ENCODE measurements at regions not wholly inside any gene's neighbourhood (a gene's known extent, or its start where the extent isn't known, plus 50 kb on each side); places are given as distances from the start of the nearest gene placed in this dataset.
"Not testable (repeated sequence)": the region's sequence is repeated elsewhere in the genome, so short reads cannot be mapped to it uniquely, and the experiment has no call there.

GRCh38 chr15:24488164-24488907, 187.2 kb upstream of the NPAP1 start:
- H3K9me3 ChIP-seq (ENCODE audit: control insufficient read depth, insufficient read depth, low read length); H3K27me3 ChIP-seq (ENCODE audit: control insufficient read depth, insufficient read depth, low read length); H3K36me3 ChIP-seq (ENCODE audit: control insufficient read depth, insufficient read depth, low read length); DNase-seq (ENCODE audit: low read depth in 4 of 6, low spot score in 6 of 6); H3K4me1 ChIP-seq (ENCODE audit: control insufficient read depth, insufficient read depth, low read length); H3K27ac ChIP-seq (ENCODE audit: low read depth, low read length); H3K4me3 ChIP-seq (ENCODE audit: low read depth, low read length): not testable (repeated sequence)
- 74% methylated on average over 5 of the region's 8 CpGs for WGBS (ENCODE audit: insufficient coverage)

DNA sequence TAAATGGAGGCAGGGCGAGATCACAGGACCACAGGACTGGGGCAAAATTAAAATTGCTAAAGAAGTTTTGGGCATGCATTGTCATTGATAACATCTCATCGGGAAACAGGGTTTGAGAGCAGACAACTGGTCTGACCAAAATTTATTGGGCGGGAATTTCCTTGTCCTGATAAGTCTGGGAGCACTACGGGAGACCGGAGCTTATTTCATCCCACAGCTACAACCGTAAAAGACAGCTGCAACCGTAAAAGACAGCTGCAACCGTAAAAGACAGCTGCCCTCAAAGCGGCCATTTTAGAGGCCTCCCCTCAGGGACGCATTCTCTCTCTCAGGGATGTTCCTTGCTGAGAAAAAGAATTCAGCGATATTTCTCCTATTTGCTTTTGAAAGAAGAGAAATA, 170.4 kb upstream of the NPAP1 start:
- H3K9me3 ChIP-seq (ENCODE audit: control insufficient read depth, insufficient read depth, low read length); H3K4me3 ChIP-seq (ENCODE audit: low read depth, low read length); H3K27ac ChIP-seq (ENCODE audit: low read depth, low read length); H3K27me3 ChIP-seq (ENCODE audit: control insufficient read depth, insufficient read depth, low read length); H3K36me3 ChIP-seq (ENCODE audit: control insufficient read depth, insufficient read depth, low read length); DNase-seq (ENCODE audit: low read depth in 4 of 6, low spot score in 6 of 6); H3K4me1 ChIP-seq (ENCODE audit: control insufficient read depth, insufficient read depth, low read length): not testable (repeated sequence)
- 76% methylated on average over 5 of the region's 11 CpGs for WGBS (ENCODE audit: insufficient coverage)

- WGBS (ENCODE audit: insufficient coverage) = no CpG with 5 or more reads among the region's 1 CpG
- H3K4me3 ChIP-seq (ENCODE audit: low read depth, low read length); H3K4me1 ChIP-seq (ENCODE audit: control insufficient read depth, insufficient read depth, low read length); H3K9me3 ChIP-seq (ENCODE audit: control insufficient read depth, insufficient read depth, low read length); DNase-seq (ENCODE audit: low read depth in 4 of 6, low spot score in 6 of 6); H3K27me3 ChIP-seq (ENCODE audit: control insufficient read depth, insufficient read depth, low read length); H3K27ac ChIP-seq (ENCODE audit: low read depth, low read length); H3K36me3 ChIP-seq (ENCODE audit: control insufficient read depth, insufficient read depth, low read length): not testable (repeated sequence)
These were observed 165.9 kb upstream of the NPAP1 start for GRCh38 chr15:24509714-24510113.

DNA sequence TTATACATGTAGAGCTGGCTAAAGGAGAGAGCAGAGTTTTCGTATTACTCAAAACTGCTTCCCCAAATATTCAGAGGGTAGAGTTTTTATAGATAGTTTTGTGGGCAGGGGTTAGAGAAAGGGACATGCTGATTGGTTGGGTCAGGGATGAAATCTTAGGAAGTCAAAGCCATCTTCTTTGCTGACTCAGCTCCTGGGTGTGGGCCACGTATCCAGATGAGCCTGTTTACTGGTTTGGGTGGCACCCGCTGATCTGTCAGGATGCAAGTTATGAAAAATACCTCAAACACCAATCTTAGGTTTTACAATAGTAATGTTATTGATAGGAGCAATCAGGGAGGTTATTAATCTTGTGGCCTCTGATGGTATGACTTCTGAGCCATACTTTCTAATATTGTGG, 164.0 kb upstream of the NPAP1 start:
- not testable (repeated sequence) for H3K27ac ChIP-seq (ENCODE audit: low read depth, low read length); H3K4me1 ChIP-seq (ENCODE audit: control insufficient read depth, insufficient read depth, low read length); H3K36me3 ChIP-seq (ENCODE audit: control insufficient read depth, insufficient read depth, low read length); DNase-seq (ENCODE audit: low read depth in 4 of 6, low spot score in 6 of 6); H3K9me3 ChIP-seq (ENCODE audit: control insufficient read depth, insufficient read depth, low read length); H3K4me3 ChIP-seq (ENCODE audit: low read depth, low read length); H3K27me3 ChIP-seq (ENCODE audit: control insufficient read depth, insufficient read depth, low read length)
- no CpG with 5 or more reads among the region's 3 CpGs for WGBS (ENCODE audit: insufficient coverage)

DNA sequence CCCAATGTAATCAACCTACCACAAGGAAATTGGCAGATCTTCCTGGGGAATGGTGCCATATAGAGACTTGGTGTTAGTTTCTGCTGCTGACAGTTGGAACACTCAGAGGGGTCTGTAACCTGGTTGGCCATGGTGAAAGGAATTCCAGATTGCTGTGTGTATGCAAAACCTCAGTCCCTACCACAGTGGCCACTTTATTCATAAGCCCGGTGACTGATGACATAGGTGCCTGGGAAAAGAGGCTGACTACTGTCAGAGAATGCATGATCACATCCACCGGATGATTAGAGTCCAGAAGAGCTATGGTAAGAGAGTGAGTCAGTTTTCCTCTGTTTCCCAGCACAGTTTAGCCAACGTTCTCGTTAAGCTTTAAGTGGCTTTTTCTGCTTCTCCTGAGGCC, 156.8 kb upstream of the NPAP1 start:
- H3K4me1 ChIP-seq (ENCODE audit: control insufficient read depth, insufficient read depth, low read length); H3K36me3 ChIP-seq (ENCODE audit: control insufficient read depth, insufficient read depth, low read length); H3K27me3 ChIP-seq (ENCODE audit: control insufficient read depth, insufficient read depth, low read length); H3K27ac ChIP-seq (ENCODE audit: low read depth, low read length); H3K4me3 ChIP-seq (ENCODE audit: low read depth, low read length); H3K9me3 ChIP-seq (ENCODE audit: control insufficient read depth, insufficient read depth, low read length); DNase-seq (ENCODE audit: low read depth in 4 of 6, low spot score in 6 of 6): not testable (repeated sequence)
- WGBS (ENCODE audit: insufficient coverage) = 64% methylated on average over 2 of the region's 4 CpGs

DNA sequence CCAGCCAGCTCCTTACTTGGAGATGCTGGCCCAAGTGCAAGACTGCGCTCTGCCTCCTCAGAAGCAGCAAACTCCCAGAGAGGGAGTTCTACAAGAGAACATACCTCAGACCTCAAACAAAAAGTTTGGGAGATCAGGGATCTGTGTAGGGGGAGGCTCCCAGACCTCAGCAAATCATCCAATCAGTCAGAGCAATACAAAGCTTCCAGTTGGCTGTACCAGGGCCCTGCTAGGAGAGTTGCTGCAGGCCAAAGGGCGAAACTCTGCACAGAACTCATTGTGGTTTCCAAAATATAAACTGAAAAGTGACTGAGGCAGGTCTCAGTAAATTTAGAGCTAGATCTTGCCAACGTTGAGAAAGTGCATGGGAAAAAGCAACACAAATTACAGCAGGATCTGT, 144.3 kb upstream of the NPAP1 start:
- not testable (repeated sequence) for H3K9me3 ChIP-seq (ENCODE audit: control insufficient read depth, insufficient read depth, low read length); H3K36me3 ChIP-seq (ENCODE audit: control insufficient read depth, insufficient read depth, low read length)
- WGBS (ENCODE audit: insufficient coverage) = 40% methylated on average over 2 of the region's 3 CpGs

GRCh38 chr15:24534032-24534431, 141.5 kb upstream of the NPAP1 start:
- H3K27me3 ChIP-seq (ENCODE audit: control insufficient read depth, insufficient read depth, low read length); H3K4me3 ChIP-seq (ENCODE audit: low read depth, low read length); H3K9me3 ChIP-seq (ENCODE audit: control insufficient read depth, insufficient read depth, low read length); H3K4me1 ChIP-seq (ENCODE audit: control insufficient read depth, insufficient read depth, low read length); H3K27ac ChIP-seq (ENCODE audit: low read depth, low read length); DNase-seq (ENCODE audit: low read depth in 4 of 6, low spot score in 6 of 6); H3K36me3 ChIP-seq (ENCODE audit: control insufficient read depth, insufficient read depth, low read length): not testable (repeated sequence)
- WGBS (ENCODE audit: insufficient coverage) = 78% methylated on average over 1 of the region's 1 CpG

More for the DNA sequence above, 144.3 kb upstream of the NPAP1 start:
- H3K27ac ChIP-seq (ENCODE audit: low read depth, low read length); H3K4me3 ChIP-seq (ENCODE audit: low read depth, low read length); DNase-seq (ENCODE audit: low read depth in 4 of 6, low spot score in 6 of 6); H3K27me3 ChIP-seq (ENCODE audit: control insufficient read depth, insufficient read depth, low read length); H3K4me1 ChIP-seq (ENCODE audit: control insufficient read depth, insufficient read depth, low read length): not testable (repeated sequence)

GRCh38 chr15:24557281-24557680, 118.3 kb upstream of the NPAP1 start:
- WGBS (ENCODE audit: insufficient coverage) = no CpG with 5 or more reads among the region's 5 CpGs
- not testable (repeated sequence) for H3K36me3 ChIP-seq (ENCODE audit: control insufficient read depth, insufficient read depth, low read length); H3K27ac ChIP-seq (ENCODE audit: low read depth, low read length); H3K4me1 ChIP-seq (ENCODE audit: control insufficient read depth, insufficient read depth, low read length); DNase-seq (ENCODE audit: low read depth in 4 of 6, low spot score in 6 of 6); H3K4me3 ChIP-seq (ENCODE audit: low read depth, low read length); H3K27me3 ChIP-seq (ENCODE audit: control insufficient read depth, insufficient read depth, low read length); H3K9me3 ChIP-seq (ENCODE audit: control insufficient read depth, insufficient read depth, low read length)

DNA sequence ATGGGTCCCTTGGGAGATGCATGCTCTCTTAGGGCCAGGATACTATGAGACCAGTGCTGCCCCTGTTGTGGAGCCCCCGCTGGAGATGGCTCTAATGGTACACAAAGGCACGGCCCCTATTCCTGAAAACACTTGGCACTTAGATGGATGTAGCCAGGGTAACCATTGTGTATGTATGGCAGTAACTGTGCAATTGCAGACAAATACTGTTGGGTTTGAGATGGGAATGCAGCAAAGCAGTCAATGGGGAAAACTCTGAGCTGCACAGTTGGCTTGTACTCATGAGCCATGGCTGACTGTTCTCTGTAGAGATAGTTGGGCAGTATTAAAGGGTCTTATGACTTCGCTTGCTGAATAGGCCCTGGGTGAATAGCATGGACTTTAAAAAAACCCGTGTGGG, 67.9 kb upstream of the NPAP1 start:
- H3K4me1 ChIP-seq (ENCODE audit: control insufficient read depth, insufficient read depth, low read length) = no peaks in the 10 kb centered on the region
- H3K27ac ChIP-seq (ENCODE audit: low read depth, low read length) = peak overlapping the region; percentile 22
- 47% methylated on average over 3 of the region's 4 CpGs for whole genome bisulfite sequencing (ENCODE audit: insufficient coverage)
- DNase-seq (ENCODE audit: low read depth in 4 of 6, low spot score in 6 of 6) = peak in 5 of 6 donors; percentile 8 to 61 (median 33)
- H3K9me3 ChIP-seq (ENCODE audit: control insufficient read depth, insufficient read depth, low read length) = peaks cover 2% of the 10 kb centered on the region
- no peak overlapping the region for H3K4me3 ChIP-seq (ENCODE audit: low read depth, low read length)
- H3K36me3 ChIP-seq (ENCODE audit: control insufficient read depth, insufficient read depth, low read length) = no peaks in the 10 kb centered on the region
- no peaks in the 10 kb centered on the region for H3K27me3 ChIP-seq (ENCODE audit: control insufficient read depth, insufficient read depth, low read length)

GRCh38 chr15:24617646-24618045, 57.9 kb upstream of the NPAP1 start:
- no peaks in the 10 kb centered on the region for H3K36me3 ChIP-seq (ENCODE audit: control insufficient read depth, insufficient read depth, low read length)
- H3K4me1 ChIP-seq (ENCODE audit: control insufficient read depth, insufficient read depth, low read length) = no peaks in the 10 kb centered on the region
- no peak for DNase-seq (ENCODE audit: low read depth in 4 of 6, low spot score in 6 of 6)
- peaks cover 7% of the 10 kb centered on the region for H3K9me3 ChIP-seq (ENCODE audit: control insufficient read depth, insufficient read depth, low read length)
- H3K27ac ChIP-seq (ENCODE audit: low read depth, low read length) = no peak overlapping the region
- no peaks in the 10 kb centered on the region for H3K27me3 ChIP-seq (ENCODE audit: control insufficient read depth, insufficient read depth, low read length)
- no peak overlapping the region for H3K4me3 ChIP-seq (ENCODE audit: low read depth, low read length)
- 100% methylated on average over 1 of the region's 1 CpG for WGBS (ENCODE audit: insufficient coverage)

Measured in spinal cord (tissue), 9 donors.